ENCODE measurements at regions not wholly inside any gene's neighbourhood (a gene's known extent, or its start where the extent isn't known, plus 50 kb on each side); places are given as distances from the start of the nearest gene placed in this dataset.

DNA sequence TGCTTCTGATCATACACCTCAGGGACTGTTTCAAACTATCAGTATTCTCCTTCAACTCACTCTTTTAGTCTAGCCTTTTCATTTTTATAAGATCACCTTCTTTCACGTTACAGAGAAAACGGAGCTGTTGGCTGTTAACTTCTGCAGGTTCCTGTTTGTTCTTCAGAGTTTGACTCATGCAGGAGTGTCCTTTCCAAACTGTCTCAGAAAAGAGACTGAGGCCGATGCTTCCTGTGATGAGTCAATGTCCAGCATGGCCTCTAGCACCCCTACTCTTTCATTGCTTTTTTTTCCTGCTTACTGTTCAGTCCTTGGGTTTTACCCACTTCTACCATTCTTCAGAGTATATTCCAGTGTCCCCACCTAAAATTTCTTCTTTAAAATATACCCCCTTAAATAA is 240.8 kb upstream of the RGPD4 start:
- no peak for FAIRE-seq

DNA sequence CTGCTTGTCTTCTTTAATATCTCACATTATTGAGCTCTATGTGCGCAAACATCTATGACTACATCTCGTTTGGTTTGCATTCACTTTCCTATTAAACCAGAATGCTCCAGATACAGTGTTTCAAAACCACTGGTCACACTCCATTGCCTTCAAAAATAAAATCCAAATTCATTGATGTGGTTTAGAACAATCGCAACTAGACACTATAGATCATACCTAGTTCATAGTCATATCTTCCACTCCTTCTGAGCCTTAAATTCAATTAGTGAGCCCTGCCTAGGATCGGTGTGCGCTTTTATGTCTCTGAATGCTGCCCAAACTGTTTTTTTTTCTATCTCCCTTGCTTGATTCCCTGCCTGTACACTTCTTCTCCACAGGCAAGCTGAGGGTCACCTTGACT is 238.5 kb upstream of the RGPD4 start:
- FAIRE-seq = no peak

DNA sequence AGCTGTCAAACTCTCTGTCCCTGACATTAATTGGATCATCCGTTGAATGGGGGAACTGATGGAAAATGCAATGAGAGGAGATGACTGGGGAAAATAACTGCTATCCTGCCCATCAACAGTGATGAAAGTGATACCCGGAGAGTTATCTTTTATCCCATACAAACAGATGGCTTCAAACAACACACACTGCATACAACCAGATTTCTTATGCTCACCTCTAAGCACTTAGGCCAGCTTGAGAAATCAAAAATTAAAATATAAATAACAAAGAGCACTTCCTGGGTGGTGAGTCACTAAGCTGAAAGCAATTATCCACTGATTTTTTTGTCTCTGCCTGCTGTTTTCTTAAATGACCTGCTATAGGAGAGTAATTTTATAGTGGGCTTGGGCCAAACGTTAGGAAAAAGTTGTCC is 237.6 kb upstream of the RGPD4 start:
- no peak for FAIRE-seq

DNA sequence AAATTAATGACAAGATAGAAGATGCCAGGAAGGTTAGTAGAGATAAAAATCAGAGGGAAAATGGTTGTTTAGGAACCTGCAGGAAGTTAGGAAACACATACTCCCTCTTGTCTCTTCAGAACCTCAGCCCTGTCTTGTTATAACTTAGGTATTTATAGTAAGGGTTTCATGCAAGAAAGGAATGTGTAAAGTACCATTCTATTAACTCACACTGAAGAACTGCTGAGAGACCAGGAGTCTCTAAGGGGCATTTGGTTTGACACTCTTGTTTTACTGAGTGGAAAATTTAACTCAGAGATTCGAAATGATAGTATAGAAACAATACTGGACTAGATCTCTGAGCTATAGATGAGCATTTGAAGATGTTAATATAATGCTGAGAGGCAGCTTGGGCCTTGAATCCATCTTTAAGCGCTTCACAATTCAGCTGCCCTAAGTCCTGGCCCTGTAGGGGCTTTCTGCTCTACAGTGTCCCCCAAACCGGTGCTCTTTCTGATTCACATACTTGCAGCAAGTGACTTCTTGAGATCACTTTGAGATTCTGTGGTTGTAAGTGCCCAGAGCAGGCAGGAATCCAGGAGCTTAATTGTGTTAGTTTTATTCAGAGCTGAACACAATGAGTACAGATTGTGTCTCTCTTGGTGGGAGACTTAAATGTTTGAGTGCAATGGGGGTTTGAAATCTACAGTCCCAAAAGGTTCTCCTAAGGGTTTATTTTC is 235.0 kb upstream of the RGPD4 start:
- FAIRE-seq = no peak

DNA sequence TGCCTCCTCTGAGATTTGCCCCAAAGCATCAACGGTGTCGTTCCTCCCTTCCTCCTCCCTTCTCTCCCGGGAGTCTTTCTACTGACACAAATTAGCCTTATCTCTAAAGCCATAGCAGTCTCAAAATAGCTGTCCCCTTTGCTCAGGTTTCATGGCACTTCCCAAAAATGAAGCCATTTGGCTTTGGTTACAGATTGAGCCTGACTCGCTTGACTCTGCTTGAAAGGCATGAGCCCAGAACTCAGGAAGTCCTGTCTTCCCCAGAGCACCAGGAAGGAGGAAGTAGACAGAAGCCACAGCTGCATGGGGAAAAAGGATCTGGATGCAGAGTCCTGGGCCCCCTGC is 234.4 kb upstream of the RGPD4 start:
- no peak for FAIRE-seq

DNA sequence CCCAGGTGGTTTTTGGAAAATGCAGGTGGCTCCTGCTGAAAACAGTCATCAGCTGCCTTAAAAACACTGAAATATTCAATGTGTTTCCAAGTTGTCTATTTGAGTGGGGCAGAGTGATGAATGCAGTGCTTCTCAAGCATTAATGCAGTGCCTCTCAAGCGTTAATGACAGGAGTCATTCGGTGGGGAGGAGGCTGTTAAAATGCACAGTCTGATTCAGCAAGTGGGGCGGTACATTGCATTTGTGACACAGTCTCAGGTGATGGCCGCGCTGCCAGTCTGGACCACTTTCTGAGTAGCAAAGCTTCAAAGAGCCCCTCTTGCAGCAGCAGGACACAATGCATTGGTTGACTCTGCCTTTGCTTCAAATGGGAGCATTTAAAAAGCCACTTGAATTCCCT is 231.4 kb upstream of the RGPD4 start:
- no peak for FAIRE-seq

DNA sequence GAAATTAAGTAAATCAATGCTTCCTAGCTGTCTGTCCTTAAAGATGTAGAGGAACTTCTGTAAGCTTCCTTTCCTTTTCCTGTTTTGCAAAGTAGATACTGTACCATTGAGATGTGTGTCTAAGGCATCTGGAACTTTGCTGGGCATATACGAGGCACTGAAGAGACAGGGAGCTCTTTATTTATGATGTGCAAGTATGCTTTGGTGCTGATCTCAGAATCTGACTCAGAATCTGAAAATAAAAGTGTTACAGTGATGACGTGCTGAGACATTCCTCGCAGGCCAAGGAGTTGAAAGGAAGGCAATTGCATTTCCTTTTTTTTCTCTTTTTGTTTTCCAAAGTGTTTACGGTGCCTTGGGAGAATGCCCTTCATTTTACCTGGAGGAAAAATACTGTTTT is 230.9 kb upstream of the RGPD4 start:
- no peak for FAIRE-seq

DNA sequence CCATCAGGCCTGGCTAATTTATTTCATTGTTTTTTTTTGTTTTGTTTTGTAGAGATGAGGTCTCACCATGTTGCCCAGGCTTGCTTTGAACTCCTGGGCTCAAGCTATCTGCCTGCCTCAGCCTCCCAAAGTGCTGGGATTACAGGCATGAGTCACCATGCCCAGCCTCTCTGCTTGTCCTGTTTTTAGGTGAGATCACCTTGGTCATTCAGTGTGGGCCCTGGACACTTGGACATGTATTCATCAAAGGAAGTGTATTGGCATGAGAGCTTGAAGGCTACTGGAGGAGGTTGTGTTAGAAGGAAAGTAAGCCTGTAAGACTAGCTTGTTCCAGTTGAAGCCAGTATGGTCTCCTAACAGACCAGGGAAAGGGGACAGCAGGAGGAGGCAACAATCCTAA is 229.2 kb upstream of the RGPD4 start:
- FAIRE-seq = no peak

DNA sequence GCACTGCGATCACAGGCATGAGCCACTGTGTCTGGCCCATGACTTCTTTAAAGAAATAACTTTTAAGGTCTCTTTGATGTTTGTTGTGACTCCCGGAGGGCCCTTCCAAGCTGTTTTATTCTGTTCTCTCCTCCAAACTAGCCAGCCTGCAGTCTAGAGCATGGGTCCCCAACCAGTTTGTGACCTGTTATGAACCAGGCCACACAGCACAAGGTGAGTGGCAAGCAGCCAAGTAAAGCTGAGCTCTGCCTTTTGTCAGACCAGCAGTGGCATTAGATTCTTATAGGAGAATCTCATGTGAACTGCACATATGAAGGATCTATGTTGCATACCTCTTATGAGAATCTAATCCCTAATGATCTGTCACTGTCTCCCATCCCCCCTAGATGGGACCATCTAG is 223.9 kb upstream of the RGPD4 start:
- no peak for FAIRE-seq

DNA sequence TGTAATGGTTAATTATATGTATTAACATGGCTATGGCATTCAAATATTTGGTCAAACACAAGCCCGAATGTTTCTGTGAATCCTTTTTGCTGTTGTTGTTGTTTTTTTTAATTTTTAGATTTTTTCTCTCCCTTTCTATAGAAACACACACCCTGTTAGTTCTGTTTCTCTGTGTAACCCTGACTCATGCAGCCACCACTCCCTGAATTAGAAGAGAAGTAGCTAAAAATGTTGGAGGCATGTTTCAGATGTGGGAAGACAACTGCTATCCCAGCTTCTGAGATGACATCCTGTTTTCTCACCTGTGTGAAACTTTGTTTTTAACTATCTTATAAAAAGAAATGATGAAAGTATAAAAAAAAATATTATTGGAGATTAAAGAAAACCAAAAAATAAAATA is 219.6 kb upstream of the RGPD4 start:
- no peak for FAIRE-seq

DNA sequence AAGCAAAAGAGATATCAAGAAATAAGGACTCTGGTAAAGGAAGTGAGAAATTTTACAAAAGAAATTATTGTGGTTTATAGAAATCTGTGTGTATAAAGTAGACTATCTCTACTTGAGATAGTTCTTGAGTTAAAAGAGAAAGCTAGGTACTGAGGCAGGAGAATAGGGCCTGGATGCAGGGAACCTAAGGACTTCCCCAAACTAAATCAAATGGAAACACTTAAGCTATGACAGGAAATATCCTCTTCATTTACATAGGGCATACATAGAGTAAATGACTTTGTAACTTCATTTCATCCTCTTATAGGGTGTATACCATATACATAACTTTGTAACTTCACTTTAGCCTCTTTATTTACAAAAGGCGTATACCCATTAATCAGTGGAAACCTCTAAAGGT is 219.2 kb upstream of the RGPD4 start:
- FAIRE-seq = no peak

DNA sequence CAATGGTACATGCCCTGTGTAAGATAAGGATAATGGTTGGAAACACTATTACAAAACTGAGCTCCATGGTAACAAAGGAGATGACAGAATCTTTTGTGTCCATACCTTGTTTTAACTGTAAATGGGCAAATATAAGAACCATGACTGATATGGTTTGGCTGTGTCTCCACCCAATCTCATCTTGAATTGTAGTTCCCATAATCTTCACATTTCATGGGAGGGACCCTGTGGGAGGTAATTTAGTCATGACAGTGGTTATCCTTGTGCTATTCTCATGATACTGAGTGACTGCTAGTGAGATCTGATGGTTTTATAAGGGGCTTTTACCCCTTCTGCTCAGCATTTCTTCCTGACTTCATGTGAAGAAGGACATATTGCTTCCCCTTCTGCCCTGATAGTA is 211.7 kb upstream of the RGPD4 start:
- no peak for FAIRE-seq

DNA sequence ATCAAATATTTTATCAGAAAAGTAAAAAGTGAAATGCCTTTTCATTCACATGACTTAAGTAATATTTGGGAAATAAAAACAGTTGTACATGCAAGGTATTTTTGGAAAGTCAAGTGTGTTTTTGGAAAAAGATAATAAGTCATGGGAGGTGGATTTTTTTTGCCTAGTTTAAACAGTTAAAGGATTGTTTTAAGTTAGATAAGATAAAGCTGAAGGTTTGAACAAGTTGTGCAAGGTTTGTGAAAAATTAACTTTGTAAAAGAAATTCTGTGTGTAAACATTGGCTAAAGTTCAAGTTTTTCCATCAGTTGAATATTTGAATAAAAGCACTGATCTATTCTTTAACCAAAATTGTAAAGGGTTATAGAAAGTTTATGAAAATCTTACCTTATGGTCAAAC is 207.9 kb upstream of the RGPD4 start:
- FAIRE-seq = no peak

DNA sequence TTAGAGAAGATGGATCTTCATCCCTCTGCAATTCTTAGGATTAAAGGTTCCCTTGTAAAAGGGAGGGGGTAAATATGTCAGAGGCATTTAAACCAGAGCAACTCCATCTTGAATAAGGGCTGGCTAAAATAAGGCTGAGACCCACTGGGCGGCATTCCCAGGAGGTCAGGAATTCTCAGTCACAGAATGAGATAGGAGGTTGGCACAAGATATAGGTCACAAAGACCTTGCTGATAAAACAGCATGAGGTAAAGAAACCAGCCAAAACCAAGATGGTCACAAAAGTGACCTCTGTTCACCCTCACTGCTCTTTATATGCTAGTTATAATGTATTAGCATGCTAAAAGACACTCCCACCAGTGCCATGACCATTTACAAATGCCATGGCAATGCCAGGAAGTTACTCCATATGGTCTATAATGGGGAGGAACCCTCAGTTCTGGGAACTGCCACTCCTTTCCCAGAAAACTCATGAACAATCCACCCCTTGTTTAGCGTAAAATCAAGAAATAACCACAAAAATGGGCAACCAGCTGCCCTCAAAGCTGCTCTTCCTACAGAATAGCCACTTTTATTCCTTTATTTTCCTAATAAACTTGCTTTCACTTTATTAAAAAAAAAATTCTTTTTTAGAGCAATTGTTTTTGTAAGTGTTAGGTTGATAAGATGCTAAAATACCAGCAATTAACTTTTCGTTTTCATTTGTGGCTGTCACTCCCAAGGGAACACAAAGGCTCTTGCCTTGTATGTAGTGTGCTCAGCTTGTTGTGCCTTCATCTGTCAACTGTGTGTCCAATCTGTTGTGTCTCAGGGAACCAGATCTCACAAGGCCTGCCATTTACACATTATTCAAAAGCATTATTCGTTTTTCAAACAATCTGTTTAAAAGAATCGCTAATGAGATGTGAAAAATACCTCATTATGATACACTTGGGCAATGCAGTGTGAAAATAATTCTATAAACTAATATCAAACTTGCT is 205.2 kb upstream of the RGPD4 start:
- FAIRE-seq = no peak

DNA sequence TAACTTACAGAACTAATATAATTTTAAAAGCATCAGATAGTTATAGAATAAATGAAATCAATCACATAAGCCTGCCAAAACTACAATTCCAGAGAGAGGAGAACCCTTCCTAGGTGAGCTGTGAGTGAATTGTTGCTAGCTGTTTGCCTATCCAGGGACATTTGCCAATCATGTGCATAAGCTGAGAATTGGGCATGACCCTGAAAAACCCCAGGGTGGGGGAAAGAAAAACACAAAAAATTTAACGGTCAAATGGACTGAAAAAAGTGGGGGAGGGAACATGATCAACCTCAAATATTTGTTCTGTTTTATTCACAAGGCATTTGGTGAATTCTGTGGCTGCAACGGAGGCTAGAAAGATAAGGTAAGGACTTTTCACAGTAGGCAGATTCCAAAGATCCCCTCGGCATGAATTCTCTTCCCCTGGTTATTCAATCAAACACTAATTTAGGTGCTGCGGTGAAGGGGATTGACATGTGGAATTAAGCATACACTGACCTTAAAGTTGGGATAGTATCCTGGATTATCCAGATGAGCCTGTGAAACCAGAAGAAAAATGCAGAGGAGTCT is 203.9 kb upstream of the RGPD4 start:
- no peak for FAIRE-seq

DNA sequence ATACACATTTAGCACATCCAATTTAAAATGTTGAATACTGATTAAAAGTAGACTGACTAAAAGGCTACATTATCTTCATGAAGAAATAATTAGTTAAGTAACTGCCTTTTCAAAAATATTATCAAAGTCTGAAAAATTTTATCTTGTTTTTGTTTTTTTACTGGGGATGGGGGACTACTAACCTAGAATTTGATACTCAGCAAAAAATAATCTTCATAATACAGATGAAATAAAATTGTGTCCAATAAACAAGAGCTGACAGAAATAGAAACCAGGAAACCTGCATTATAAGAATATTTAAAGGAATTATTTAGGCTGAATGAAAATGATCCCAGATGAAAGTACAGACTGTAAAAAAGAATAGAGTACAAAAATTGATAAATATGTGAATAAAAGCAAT is 200.7 kb upstream of the RGPD4 start:
- no peak for FAIRE-seq

DNA sequence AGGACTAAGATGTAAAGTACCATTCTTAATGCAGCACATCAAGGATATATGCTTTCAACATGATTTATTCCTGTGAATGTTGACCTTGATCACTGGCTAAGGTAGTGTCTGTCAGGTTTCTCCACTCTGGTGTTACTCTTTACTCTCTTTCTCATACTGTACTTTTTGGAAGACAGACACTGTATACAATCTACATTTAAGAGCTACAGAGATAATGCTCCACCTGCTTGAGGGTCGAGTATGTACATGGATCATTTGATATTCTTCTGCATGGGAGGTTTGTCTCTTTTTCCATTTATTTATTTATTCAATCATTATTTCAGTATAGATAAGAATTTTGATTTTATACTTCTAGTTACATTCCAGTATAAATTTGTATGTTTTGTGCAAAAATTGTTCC is 199.5 kb upstream of the RGPD4 start:
- FAIRE-seq = no peak

DNA sequence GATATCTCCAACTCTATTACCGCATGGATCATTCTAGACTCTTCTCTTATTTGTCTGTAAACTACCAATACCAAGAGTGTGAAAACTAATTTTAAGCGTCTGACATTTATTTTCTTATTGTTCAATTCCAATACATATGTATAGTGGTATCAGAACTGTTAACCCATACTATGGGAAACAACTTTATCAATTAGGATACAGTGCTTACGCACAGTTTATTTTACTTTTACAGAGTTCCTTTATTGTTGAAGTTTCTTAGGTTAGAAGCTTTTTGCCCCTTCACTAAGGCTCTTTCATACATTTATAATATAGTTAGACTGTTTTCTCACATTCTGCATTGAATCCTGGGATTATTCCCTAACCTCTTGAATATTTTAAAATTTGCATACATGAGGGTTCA is 198.8 kb upstream of the RGPD4 start:
- FAIRE-seq = no peak

DNA sequence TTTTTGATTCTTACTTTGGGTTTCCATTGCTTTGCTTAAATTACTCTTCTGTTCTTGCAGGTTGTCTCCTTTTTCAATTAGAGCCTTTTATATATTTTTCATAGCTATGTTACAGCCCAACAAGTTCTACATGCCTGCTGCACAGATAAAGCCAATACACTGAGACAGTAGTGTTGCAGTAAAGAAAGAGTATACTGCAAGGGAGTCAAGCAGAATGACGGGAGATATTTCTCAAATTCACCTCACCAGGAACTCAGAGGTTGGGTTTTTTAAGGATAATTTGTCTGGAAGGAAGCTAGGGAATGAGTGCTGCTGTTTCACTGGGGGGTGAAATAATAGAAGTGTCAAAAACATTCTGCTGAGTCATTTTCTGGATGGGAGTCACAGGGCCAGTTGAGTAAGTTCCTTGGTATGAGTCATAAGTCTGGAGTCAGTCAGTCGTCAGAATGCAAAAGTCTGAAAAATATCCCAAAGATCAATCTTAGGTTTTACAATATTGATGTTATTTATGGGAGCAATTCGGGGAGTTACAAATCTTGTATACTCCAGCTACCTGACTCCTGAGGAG is 193.0 kb upstream of the RGPD4 start:
- FAIRE-seq = no peak

DNA sequence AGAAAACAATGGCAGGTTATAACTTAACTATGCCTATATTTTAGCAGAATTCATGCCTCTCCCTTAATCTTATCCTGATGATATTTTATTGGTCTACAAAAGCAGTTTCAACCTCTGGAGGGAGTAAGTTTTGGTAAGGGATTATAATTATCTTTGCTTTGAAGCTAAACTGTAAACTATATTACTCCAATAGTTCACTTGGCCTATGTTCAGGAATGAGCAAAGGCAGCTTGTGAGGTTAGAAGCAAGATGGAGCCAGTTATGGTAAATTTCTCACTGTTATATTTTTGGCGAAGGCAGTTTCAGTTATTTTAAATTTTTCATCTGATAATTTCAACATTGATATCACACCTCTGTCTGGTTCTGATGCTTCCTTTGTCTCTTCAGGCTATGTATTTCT is 192.5 kb upstream of the RGPD4 start:
- no peak for FAIRE-seq

DNA sequence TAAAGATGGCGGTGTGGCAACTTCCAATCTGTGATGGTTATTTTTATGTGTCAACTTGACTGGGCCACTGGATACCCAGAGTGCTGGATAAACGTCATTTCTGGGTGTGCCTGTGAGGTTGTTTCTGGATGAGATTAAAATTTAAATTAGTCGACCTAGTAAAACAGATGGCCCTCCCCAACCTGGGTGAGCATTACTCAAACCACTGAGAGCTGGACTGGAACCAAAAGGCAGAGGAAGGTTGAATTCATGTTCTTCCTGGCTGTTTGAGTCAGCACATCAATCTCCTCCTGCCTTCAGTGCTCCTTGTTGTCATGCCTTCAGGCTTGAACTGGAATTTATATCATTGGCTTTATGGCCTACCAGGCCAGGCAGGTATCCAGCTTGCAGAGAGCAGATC is 190.8 kb upstream of the RGPD4 start:
- no peak for FAIRE-seq

DNA sequence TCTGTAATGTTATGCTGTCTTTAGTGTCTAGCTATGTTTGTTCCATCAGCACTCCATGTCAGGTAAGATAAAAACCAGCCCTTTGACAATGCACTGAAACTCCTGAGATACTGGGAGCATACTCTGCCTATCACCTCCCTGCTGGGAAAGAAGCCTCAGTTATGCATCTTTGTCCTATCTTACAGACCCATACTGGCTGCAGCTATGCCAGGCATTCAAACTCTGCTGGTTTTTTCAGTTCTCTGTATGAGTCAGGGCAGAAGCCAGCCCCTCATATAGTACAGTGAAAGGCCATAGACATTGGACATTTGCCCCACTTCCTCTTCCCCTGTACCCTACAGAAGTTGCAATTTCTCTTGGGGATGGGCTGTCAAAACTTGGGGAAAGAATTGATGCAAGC is 181.1 kb upstream of the RGPD4 start:
- FAIRE-seq = no peak

DNA sequence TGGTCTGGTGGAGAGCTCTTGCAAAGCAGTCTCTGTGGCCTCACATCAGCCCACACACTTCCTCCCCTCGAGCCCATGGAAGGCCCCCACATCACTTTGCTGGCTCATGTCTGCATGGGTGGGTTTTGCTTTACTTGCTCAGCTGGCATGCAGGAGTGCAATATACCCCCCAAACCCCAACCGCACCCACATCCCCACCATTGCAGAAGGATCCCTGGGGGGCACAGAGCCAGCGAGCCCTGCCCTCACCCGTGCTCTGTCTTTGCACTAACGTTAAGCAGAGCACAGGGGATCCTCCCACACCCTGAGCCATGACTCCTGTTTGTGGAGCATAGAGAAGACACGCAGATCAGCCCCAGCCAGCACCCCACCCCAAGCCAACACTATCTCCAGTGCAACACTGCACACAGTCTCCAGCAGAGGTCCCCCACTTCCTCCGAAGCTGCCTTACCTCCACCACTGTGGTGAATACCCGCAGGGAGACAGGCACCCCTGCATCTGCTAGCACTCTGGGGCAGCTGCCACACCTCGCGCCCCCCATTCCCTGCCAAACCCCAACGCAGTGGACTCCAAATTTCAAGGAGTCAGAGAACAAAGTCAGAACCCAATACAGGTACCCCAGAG is 177.8 kb upstream of the RGPD4 start:
- FAIRE-seq = no peak

All from TTC549 (cell line).